ENCODE measurements at regions not wholly inside any gene's neighbourhood (a gene's known extent, or its start where the extent isn't known, plus 50 kb on each side); places are given as distances from the start of the nearest gene placed in this dataset.

- intact Hi-C loops (cut with DNase I) = no loop called here
- TF ChIP-seq POLR2AphosphoS5 (IDR thresholded peaks at IDR 0.05) (no peak), CTCF (IDR thresholded peaks at IDR 0.05) (no peak), POLR2A (IDR thresholded peaks at IDR 0.05) (no peak)
- no peak for DNase-seq (ENCODE audit: low spot score)
Measured at GRCh38 chr6:150732765-150733539, 132.6 kb upstream of the MTHFD1L start.

DNA sequence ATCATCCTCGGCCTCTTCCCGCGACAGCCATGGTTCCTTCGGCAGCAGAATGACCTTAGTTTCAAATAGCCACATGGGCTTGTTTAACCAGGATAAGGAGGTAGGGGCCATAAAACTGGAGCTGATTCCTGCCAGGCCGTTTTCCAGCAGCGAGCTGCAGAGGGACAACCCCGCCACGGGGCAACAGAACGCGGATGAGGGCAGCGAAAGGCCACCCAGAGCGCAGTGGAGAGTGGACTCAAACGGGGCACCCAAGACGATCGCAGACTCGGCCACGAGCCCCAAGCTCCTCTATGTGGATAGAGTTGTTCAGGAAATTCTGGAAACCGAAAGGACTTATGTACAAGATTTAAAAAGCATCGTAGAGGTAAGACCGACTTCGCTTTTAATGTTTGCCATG, 131.8 kb upstream of the MTHFD1L start:
- no peaks in the 10 kb centered on the region for H3K9me3 ChIP-seq
- no peaks in the 10 kb centered on the region for H3K36me3 ChIP-seq
- H3K4me1 ChIP-seq (replicated peaks) = no peaks in the 10 kb centered on the region
- no peak overlapping the region for H3K4me3 ChIP-seq
- H3K27me3 ChIP-seq (replicated peaks; ENCODE audit: insufficient read depth) = no peaks in the 10 kb centered on the region
- intact Hi-C loops (cut with DNase I) = no loop called here
- DNase-seq (ENCODE audit: low spot score) = no peak
- no peak overlapping the region for H3K27ac ChIP-seq
- WGBS = 94% methylated on average over 21 of the region's 21 CpGs
- TF ChIP-seq CTCF (IDR thresholded peaks at IDR 0.05) (no peak), POLR2A (IDR thresholded peaks at IDR 0.05) (no peak), POLR2AphosphoS5 (IDR thresholded peaks at IDR 0.05) (no peak)

More at GRCh38 chr6:150732765-150733539, 132.6 kb upstream of the MTHFD1L start:
- WGBS = 95% methylated on average over 12 of the region's 12 CpGs
- H3K4me1 ChIP-seq (replicated peaks) = no peaks in the 10 kb centered on the region
- no peak overlapping the region for H3K4me3 ChIP-seq
- no peaks in the 10 kb centered on the region for H3K27me3 ChIP-seq (replicated peaks; ENCODE audit: insufficient read depth)
- H3K27ac ChIP-seq = no peak overlapping the region
- no peaks in the 10 kb centered on the region for H3K9me3 ChIP-seq
- H3K36me3 ChIP-seq = no peaks in the 10 kb centered on the region

DNA sequence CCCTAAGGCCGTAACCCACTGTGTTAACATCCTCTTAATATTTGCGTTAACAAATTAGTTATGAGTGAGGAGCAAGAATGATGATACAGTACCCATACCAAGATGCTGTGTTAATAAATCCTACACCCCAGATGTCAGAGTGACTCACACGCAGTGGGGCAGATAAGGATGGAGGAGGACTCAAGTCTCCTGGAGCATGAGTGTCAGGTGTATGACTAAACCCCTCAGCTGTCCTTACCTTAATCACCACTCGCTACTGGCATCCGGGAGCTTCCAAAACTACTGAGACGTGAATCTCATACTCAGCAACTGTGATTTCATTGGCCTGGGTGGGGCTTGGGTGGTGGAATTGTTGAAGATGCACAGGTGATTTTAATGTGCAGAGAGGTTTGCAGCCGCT, 131.3 kb upstream of the MTHFD1L start:
- Histone ChIP-seq H3K27ac (no peak overlapping the region), H3K4me1 (replicated peaks) (no peaks in the 10 kb centered on the region), H3K36me3 (no peaks in the 10 kb centered on the region), H3K27me3 (replicated peaks; ENCODE audit: insufficient read depth) (no peaks in the 10 kb centered on the region), H3K4me3 (no peak overlapping the region), H3K9me3 (no peaks in the 10 kb centered on the region)
- no peak for DNase-seq (ENCODE audit: low spot score)
- TF ChIP-seq POLR2AphosphoS5 (IDR thresholded peaks at IDR 0.05) = no peak
- TF ChIP-seq CTCF (IDR thresholded peaks at IDR 0.05) = no peak
- no peak for TF ChIP-seq POLR2A (IDR thresholded peaks at IDR 0.05)
- intact Hi-C loops (cut with DNase I) = no loop called here
- WGBS = 96% methylated on average over 7 of the region's 7 CpGs

DNA sequence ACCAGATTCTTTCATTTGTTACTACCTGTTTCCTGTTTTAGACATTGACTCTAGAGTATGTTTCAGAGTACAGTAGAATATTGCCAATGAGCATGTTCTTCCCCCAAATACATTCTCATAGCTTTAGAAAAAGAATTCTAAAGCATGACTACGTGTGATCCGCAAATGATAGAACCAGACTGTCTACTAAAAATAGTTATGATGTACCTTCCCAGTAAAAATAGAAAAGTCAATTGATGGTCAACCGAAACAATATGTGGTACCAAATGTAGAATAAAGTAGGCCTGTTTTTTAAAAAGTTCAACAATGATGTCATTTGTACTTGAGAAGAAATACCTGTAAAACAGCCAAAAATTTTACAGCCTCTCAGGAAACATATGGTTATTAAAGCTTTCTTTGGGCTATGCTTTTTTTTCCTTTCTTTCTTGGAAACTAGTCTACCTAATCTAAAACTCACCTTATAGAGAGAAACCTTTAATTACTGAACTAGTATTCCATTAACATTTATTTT, 130.1 kb upstream of the MTHFD1L start:
- no peak for DNase-seq (ENCODE audit: low spot score)
- 84% methylated on average over 3 of the region's 3 CpGs for WGBS
- H3K27ac ChIP-seq = no peak overlapping the region
- H3K36me3 ChIP-seq = no peaks in the 10 kb centered on the region
- H3K27me3 ChIP-seq (replicated peaks; ENCODE audit: insufficient read depth) = no peaks in the 10 kb centered on the region
- no peaks in the 10 kb centered on the region for H3K4me1 ChIP-seq (replicated peaks)
- TF ChIP-seq CTCF (IDR thresholded peaks at IDR 0.05) (no peak), POLR2A (IDR thresholded peaks at IDR 0.05) (no peak), POLR2AphosphoS5 (IDR thresholded peaks at IDR 0.05) (no peak)
- H3K9me3 ChIP-seq = no peaks in the 10 kb centered on the region
- intact Hi-C loops (cut with DNase I) = no loop called here
- no peak overlapping the region for H3K4me3 ChIP-seq

- DNase-seq (ENCODE audit: low spot score) = no peak
- 79% methylated on average over 6 of the region's 6 CpGs for WGBS
- TF ChIP-seq CTCF (IDR thresholded peaks at IDR 0.05) (no peak), POLR2A (IDR thresholded peaks at IDR 0.05) (no peak), POLR2AphosphoS5 (IDR thresholded peaks at IDR 0.05) (no peak)
Measured at GRCh38 chr6:150738092-150738629, 127.3 kb upstream of the MTHFD1L start.

More at GRCh38 chr6:150738092-150738629, 127.3 kb upstream of the MTHFD1L start:
- Histone ChIP-seq H3K4me3 (no peak overlapping the region), H3K27me3 (replicated peaks; ENCODE audit: insufficient read depth) (no peaks in the 10 kb centered on the region), H3K27ac (no peak overlapping the region), H3K36me3 (no peaks in the 10 kb centered on the region), H3K4me1 (replicated peaks) (no peaks in the 10 kb centered on the region), H3K9me3 (no peaks in the 10 kb centered on the region)
- intact Hi-C loops (cut with DNase I) = no loop called here
